ENCODE measurements at regions not wholly inside any gene's neighbourhood (a gene's known extent, or its start where the extent isn't known, plus 50 kb on each side); places are given as distances from the start of the nearest gene placed in this dataset.
A peak's percentile ranks its signal among the peaks of the same experiment; 100 is the strongest.
"Not testable (repeated sequence)": the region's sequence is repeated elsewhere in the genome, so short reads cannot be mapped to it uniquely, and the experiment has no call there.

DNA sequence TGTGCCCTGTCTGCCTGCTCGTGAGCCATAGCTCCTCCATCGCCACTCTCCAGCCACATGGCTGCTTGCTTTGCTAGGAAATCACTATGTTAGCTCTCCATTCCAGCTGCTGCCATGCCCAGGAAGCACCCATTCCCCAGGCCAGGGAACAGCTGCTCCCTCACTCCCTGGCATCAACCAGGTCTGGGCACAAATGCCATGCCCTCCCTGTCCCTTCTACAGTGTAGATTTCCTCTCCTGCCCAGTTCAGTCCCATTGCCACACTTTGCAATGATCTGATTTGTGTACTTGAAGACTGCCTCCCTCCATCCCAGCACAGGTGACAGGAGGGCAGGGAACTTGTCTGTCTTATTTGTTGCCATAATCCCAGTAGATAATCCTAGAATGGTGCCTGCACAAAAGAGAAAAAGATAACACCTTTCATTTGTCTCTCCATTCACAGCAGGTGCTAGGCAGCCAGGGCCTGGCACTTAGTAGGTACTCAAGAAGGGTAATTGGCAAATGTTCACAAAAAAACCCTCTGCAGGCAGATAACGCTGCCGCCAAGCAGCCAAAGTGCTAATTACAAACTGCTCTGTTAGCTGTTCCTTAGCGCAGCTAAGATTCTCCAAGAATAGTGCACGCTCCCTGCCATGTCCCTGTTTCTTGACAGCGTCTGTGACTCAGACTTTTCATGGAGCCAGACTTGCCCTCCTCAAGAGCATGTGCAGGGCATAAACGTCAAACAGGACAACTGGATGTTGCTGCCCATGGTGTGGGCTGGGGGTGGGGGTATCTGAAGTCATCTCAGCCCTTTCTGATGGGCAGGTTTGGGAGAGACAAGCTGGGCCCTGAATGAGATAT, 69.1 kb downstream of the ARL6IP4 start:
- DNase-seq (ENCODE audit: low read depth in 6 of 9, low spot score in 9 of 9), result no peak
- Histone ChIP-seq H3K4me3 (ENCODE audit: low read length in 2 of 2) (no peak overlapping the region), H3K27me3 (ENCODE audit: control insufficient read depth in 2 of 2, insufficient read depth in 1 of 2, low read length in 1 of 2) (no peaks in the 10 kb centered on the region), H3K36me3 (ENCODE audit: control insufficient read depth in 2 of 2, insufficient read depth in 2 of 2, low read length in 1 of 2) (peaks cover 23 to 77% of the 10 kb centered on the region in 2 donors), H3K4me1 (ENCODE audit: control insufficient read depth in 2 of 2, insufficient read depth in 2 of 2, low read length in 2 of 2) (peaks cover 41 to 81% of the 10 kb centered on the region in 2 donors), H3K27ac (ENCODE audit: low read depth in 1 of 2, low read length in 1 of 2) (peak overlapping the region; percentile 44 to 54), H3K9me3 (ENCODE audit: control insufficient read depth in 2 of 2, insufficient read depth in 1 of 2, low read length in 1 of 2) (peaks cover 0 to 1% of the 10 kb centered on the region in 2 donors)
- 97% methylated on average over 8 of the region's 8 CpGs for WGBS

DNA sequence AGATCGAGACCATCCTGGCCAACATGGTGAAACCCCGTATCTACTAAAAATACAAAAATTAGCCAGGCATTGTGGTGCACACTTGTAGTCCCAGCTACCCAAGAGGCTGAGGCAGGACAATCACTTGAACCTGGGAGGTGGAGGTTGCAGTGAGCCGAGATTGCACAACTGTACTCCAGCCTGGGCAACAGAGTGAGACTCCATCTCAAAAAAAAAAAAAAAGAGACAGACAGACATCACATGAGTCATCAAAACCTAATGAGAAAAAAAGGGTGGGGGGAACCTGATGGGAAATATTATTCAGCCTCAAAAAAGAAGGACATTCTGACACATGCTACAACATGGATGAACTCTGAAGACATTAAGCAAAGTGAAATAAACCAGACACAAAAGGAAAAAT, 67.4 kb downstream of the ARL6IP4 start:
- H3K36me3 ChIP-seq (ENCODE audit: control insufficient read depth in 2 of 2, insufficient read depth in 2 of 2, low read length in 1 of 2), result peaks cover 23 to 86% of the 10 kb centered on the region in 2 donors
- not testable (repeated sequence) for H3K27me3 ChIP-seq (ENCODE audit: control insufficient read depth in 2 of 2, insufficient read depth in 1 of 2, low read length in 1 of 2); H3K9me3 ChIP-seq (ENCODE audit: control insufficient read depth in 2 of 2, insufficient read depth in 1 of 2, low read length in 1 of 2); H3K4me3 ChIP-seq (ENCODE audit: low read length in 2 of 2); DNase-seq (ENCODE audit: low read depth in 6 of 9, low spot score in 9 of 9)
- 95% methylated on average over 3 of the region's 3 CpGs for WGBS
- H3K27ac ChIP-seq (ENCODE audit: low read depth in 1 of 2, low read length in 1 of 2), result peak overlapping the region in 1 of 2 donors; percentile 99
- peaks cover 57 to 96% of the 10 kb centered on the region in 2 donors for H3K4me1 ChIP-seq (ENCODE audit: control insufficient read depth in 2 of 2, insufficient read depth in 2 of 2, low read length in 2 of 2)

DNA sequence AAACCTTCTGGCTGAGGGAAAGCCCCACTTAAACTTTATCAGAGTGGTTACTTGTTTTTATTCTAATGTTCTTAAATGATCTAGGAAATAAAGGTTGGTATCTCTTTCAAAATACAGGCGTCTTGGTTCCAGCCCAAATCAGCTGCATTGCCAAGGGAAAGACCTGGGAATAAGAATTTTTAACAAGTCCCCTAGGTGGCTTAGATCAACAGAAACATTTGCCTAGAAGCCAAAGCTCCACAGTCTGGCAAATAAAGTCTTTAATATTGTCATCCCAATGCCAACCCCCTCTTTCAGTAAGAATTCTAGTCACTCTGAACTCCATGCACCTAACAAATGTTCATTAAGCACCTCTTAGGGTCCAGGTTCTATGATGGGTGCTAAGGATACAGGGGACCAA, 66.8 kb downstream of the ARL6IP4 start:
- 81% methylated on average over 1 of the region's 1 CpG for WGBS
- H3K4me1 ChIP-seq (ENCODE audit: control insufficient read depth in 2 of 2, insufficient read depth in 2 of 2, low read length in 2 of 2), result peaks cover 63 to 99% of the 10 kb centered on the region in 2 donors
- H3K27ac ChIP-seq (ENCODE audit: low read depth in 1 of 2, low read length in 1 of 2), result peak overlapping the region; percentile 31 to 99
- H3K4me3 ChIP-seq (ENCODE audit: low read length in 2 of 2), result no peak overlapping the region
- DNase-seq (ENCODE audit: low read depth in 6 of 9, low spot score in 9 of 9), result no peak
- no peaks in the 10 kb centered on the region for H3K27me3 ChIP-seq (ENCODE audit: control insufficient read depth in 2 of 2, insufficient read depth in 1 of 2, low read length in 1 of 2)
- H3K9me3 ChIP-seq (ENCODE audit: control insufficient read depth in 2 of 2, insufficient read depth in 1 of 2, low read length in 1 of 2), result peaks cover 0 to 1% of the 10 kb centered on the region in 2 donors
- H3K36me3 ChIP-seq (ENCODE audit: control insufficient read depth in 2 of 2, insufficient read depth in 2 of 2, low read length in 1 of 2), result peaks cover 23 to 89% of the 10 kb centered on the region in 2 donors

DNA sequence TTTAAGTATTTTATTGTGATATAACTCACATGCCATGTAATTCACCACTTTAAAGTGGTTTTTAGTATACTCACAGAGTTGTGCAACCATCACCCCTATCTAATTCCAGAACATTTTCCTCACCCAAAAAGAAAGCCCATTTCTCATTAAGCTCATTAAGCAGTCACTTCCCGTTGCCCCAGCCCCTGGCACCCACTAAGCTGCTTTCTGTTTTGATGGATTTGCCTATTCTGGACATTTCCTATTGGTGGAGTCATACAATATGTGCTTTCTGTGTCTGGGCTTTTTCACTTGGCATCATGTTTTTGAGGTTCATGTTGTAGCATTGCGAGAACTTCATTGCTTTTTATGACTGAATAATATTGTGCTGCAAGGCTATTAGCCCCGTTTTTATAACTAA, 66.0 kb downstream of the ARL6IP4 start:
- Histone ChIP-seq H3K36me3 (ENCODE audit: control insufficient read depth in 2 of 2, insufficient read depth in 2 of 2, low read length in 1 of 2) (peaks cover 28 to 90% of the 10 kb centered on the region in 2 donors), H3K9me3 (ENCODE audit: control insufficient read depth in 2 of 2, insufficient read depth in 1 of 2, low read length in 1 of 2) (peaks cover 0 to 1% of the 10 kb centered on the region in 2 donors), H3K4me3 (ENCODE audit: low read length in 2 of 2) (no peak overlapping the region), H3K27me3 (ENCODE audit: control insufficient read depth in 2 of 2, insufficient read depth in 1 of 2, low read length in 1 of 2) (no peaks in the 10 kb centered on the region), H3K4me1 (ENCODE audit: control insufficient read depth in 2 of 2, insufficient read depth in 2 of 2, low read length in 2 of 2) (peaks cover 71 to 99% of the 10 kb centered on the region in 2 donors), H3K27ac (ENCODE audit: low read depth in 1 of 2, low read length in 1 of 2) (peak overlapping the region; percentile 38 to 99)
- DNase-seq (ENCODE audit: low read depth in 6 of 9, low spot score in 9 of 9), result no peak
- 90% methylated on average over 3 of the region's 3 CpGs for WGBS

DNA sequence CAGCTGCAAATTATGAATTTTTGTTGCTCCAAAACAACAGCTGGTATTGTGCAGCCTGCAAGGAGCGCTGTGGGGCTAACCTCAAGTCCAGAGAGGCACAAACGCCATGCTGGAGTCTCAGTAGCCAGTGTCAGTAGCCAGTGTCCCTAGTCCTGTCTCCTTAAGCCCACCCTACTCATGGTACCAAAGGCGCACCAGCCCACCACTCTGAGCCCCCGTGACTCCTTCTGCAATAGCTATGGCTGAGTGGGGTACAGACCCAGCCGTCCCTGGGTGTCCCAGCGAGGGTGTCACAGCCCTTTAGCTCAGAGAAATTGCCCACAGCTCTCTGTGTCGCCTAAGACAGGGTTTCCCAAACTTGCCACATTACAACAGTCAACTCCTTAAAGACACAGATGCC, 65.2 kb downstream of the ARL6IP4 start:
- DNase-seq (ENCODE audit: low read depth in 6 of 9, low spot score in 9 of 9), result no peak
- WGBS, result 76% methylated on average over 7 of the region's 7 CpGs
- H3K27ac ChIP-seq (ENCODE audit: low read depth in 1 of 2, low read length in 1 of 2), result peak overlapping the region; percentile 22 to 99

DNA sequence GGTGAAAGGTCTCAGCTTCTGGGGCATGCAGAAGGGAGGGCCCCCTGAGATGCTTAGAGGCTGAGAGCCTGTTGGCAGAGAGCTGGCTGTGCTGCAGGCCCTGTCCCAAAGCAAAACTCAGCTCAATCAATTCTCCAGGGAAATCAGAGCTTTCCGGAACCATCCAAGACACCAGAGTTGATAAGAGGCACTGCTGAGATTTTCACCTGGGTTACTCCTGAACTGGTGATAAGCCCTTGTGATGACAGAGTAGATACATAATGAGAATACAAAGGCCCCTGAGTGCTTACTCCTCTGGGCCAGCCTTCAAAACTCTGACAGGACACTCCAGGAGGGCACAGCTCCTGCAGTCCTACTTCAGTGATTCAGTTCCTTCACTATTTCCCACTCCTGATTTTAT, 63.9 kb downstream of the ARL6IP4 start:
- peak overlapping the region; percentile 93 to 99 for H3K27ac ChIP-seq (ENCODE audit: low read depth in 1 of 2, low read length in 1 of 2)
- H3K4me3 ChIP-seq (ENCODE audit: low read length in 2 of 2), result peak overlapping the region; percentile 37 to 43
- H3K36me3 ChIP-seq (ENCODE audit: control insufficient read depth in 2 of 2, insufficient read depth in 2 of 2, low read length in 1 of 2), result peaks cover 16 to 80% of the 10 kb centered on the region in 2 donors
- H3K27me3 ChIP-seq (ENCODE audit: control insufficient read depth in 2 of 2, insufficient read depth in 1 of 2, low read length in 1 of 2), result no peaks in the 10 kb centered on the region
- 96% methylated on average over 1 of the region's 1 CpG for WGBS
- no peak for DNase-seq (ENCODE audit: low read depth in 6 of 9, low spot score in 9 of 9)
- H3K4me1 ChIP-seq (ENCODE audit: control insufficient read depth in 2 of 2, insufficient read depth in 2 of 2, low read length in 2 of 2), result peaks cover 66 to 94% of the 10 kb centered on the region in 2 donors
- H3K9me3 ChIP-seq (ENCODE audit: control insufficient read depth in 2 of 2, insufficient read depth in 1 of 2, low read length in 1 of 2), result no peaks in the 10 kb centered on the region

More for the DNA sequence above, 65.2 kb downstream of the ARL6IP4 start:
- H3K36me3 ChIP-seq (ENCODE audit: control insufficient read depth in 2 of 2, insufficient read depth in 2 of 2, low read length in 1 of 2), result peaks cover 26 to 85% of the 10 kb centered on the region in 2 donors
- H3K27me3 ChIP-seq (ENCODE audit: control insufficient read depth in 2 of 2, insufficient read depth in 1 of 2, low read length in 1 of 2), result no peaks in the 10 kb centered on the region
- H3K9me3 ChIP-seq (ENCODE audit: control insufficient read depth in 2 of 2, insufficient read depth in 1 of 2, low read length in 1 of 2), result peaks cover 0 to 1% of the 10 kb centered on the region in 2 donors
- no peak overlapping the region for H3K4me3 ChIP-seq (ENCODE audit: low read length in 2 of 2)
- H3K4me1 ChIP-seq (ENCODE audit: control insufficient read depth in 2 of 2, insufficient read depth in 2 of 2, low read length in 2 of 2), result peaks cover 76 to 99% of the 10 kb centered on the region in 2 donors

DNA sequence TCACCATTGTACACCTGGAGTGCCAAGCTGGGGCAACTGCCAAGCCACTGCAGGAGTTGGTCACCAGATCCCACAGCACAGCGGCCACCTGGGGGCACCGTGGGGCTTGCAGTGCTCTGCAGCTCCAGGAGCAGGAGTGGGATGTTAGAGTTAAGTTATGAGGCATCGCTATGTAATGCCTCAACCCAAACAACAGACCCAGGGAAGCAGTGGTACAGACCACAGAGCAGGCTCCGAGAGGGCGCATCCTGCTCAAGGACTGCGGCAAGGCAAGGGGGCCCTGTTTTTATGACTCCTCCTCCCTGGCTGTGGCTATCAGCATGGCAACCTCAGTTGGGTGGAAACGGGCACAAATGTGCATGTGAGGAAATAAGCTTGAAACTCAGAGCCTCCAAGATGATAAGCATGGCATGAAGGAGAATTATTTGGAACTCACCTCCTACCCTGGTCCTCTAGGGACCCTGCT, 63.1 kb downstream of the ARL6IP4 start:
- no peaks in the 10 kb centered on the region for H3K27me3 ChIP-seq (ENCODE audit: control insufficient read depth in 2 of 2, insufficient read depth in 1 of 2, low read length in 1 of 2)
- peaks cover 67 to 91% of the 10 kb centered on the region in 2 donors for H3K4me1 ChIP-seq (ENCODE audit: control insufficient read depth in 2 of 2, insufficient read depth in 2 of 2, low read length in 2 of 2)
- 2% methylated on average over 7 of the region's 7 CpGs for WGBS
- peak in 6 of 9 donors; percentile 59 to 90 (median 75) for DNase-seq (ENCODE audit: low read depth in 6 of 9, low spot score in 9 of 9)
- H3K27ac ChIP-seq (ENCODE audit: low read depth in 1 of 2, low read length in 1 of 2), result peak overlapping the region; percentile 93 to 99
- H3K9me3 ChIP-seq (ENCODE audit: control insufficient read depth in 2 of 2, insufficient read depth in 1 of 2, low read length in 1 of 2), result no peaks in the 10 kb centered on the region
- H3K4me3 ChIP-seq (ENCODE audit: low read length in 2 of 2), result peak overlapping the region; percentile 37 to 43
- H3K36me3 ChIP-seq (ENCODE audit: control insufficient read depth in 2 of 2, insufficient read depth in 2 of 2, low read length in 1 of 2), result peaks cover 14 to 81% of the 10 kb centered on the region in 2 donors

DNA sequence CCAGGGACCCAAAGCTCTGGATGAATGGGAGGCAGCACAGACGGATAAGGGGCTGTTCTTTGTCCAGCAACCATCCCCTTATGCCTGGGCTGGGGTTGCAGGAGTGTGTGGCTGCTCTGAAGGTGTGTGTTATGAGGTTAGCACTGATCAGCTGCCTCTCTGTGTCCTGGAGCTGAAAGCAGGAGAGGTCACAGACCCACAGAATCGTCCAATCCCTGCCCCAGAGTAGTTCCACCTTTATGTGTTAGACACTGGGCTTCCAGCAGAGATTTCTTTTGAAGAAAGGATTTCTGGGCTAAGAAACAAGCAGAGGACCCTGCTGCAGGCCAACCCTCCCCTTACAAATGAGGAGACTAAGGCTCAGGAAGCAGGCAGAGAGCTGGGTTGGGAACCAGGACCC, 62.4 kb downstream of the ARL6IP4 start:
- DNase-seq (ENCODE audit: low read depth in 6 of 9, low spot score in 9 of 9), result no peak
- H3K4me1 ChIP-seq (ENCODE audit: control insufficient read depth in 2 of 2, insufficient read depth in 2 of 2, low read length in 2 of 2), result peaks cover 75 to 92% of the 10 kb centered on the region in 2 donors
- peak overlapping the region; percentile 93 to 99 for H3K27ac ChIP-seq (ENCODE audit: low read depth in 1 of 2, low read length in 1 of 2)
- WGBS, result 59% methylated on average over 2 of the region's 2 CpGs
- no peaks in the 10 kb centered on the region for H3K27me3 ChIP-seq (ENCODE audit: control insufficient read depth in 2 of 2, insufficient read depth in 1 of 2, low read length in 1 of 2)
- peaks cover 21 to 85% of the 10 kb centered on the region in 2 donors for H3K36me3 ChIP-seq (ENCODE audit: control insufficient read depth in 2 of 2, insufficient read depth in 2 of 2, low read length in 1 of 2)
- peak overlapping the region; percentile 37 to 43 for H3K4me3 ChIP-seq (ENCODE audit: low read length in 2 of 2)
- H3K9me3 ChIP-seq (ENCODE audit: control insufficient read depth in 2 of 2, insufficient read depth in 1 of 2, low read length in 1 of 2), result no peaks in the 10 kb centered on the region
